IPS-NIHi7 (cell line): ENCODE measurements at regions not wholly inside any gene's neighbourhood (a gene's known extent, or its start where the extent isn't known, plus 50 kb on each side); places are given as distances from the start of the nearest gene placed in this dataset.
A peak's percentile ranks its signal among the peaks of the same experiment; 100 is the strongest.

ENCODE experiments used
- DNase-seq: peaks from one replicate; pipeline ENCODE4 v3.0.0; 2012; ENCODE audit warnings: mixed read lengths; ENCODE audit errors: extremely low spot score

- DNase-seq = peak; percentile 59
Observed at GRCh38 chr1:103250441-103250861, 142.1 kb upstream of the COL11A1 start.

GRCh38 chr1:103248417-103249102, 140.2 kb upstream of the COL11A1 start:
- DNase-seq = no peak

- DNase-seq = no peak
Observed at GRCh38 chr1:103247517-103247916, 139.2 kb upstream of the COL11A1 start.

- DNase-seq = no peak
Observed at GRCh38 chr1:103243481-103243880, 135.2 kb upstream of the COL11A1 start.

GRCh38 chr1:103239034-103239433, 130.7 kb upstream of the COL11A1 start:
- DNase-seq = no peak

GRCh38 chr1:103230061-103230460, 121.7 kb upstream of the COL11A1 start:
- no peak for DNase-seq

- DNase-seq = no peak
Observed at GRCh38 chr1:103220631-103221041, 112.3 kb upstream of the COL11A1 start.

- DNase-seq = no peak
Observed at GRCh38 chr1:103218821-103219220, 110.5 kb upstream of the COL11A1 start.

- no peak for DNase-seq
Observed at GRCh38 chr1:103218369-103218768, 110.0 kb upstream of the COL11A1 start.

- DNase-seq = no peak
Observed at GRCh38 chr1:103211073-103211472, 102.8 kb upstream of the COL11A1 start.

- no peak for DNase-seq
Observed at GRCh38 chr1:103208844-103209243, 100.5 kb upstream of the COL11A1 start.

- no peak for DNase-seq
Observed at GRCh38 chr1:103199001-103199400, 90.7 kb upstream of the COL11A1 start.

- no peak for DNase-seq
Observed at GRCh38 chr1:103198076-103198475, 89.8 kb upstream of the COL11A1 start.

- no peak for DNase-seq
Observed at GRCh38 chr1:103197216-103197615, 88.9 kb upstream of the COL11A1 start.

GRCh38 chr1:103194984-103195383, 86.7 kb upstream of the COL11A1 start:
- DNase-seq = no peak

- no peak for DNase-seq
Observed at GRCh38 chr1:103194060-103194459, 85.7 kb upstream of the COL11A1 start.

- no peak for DNase-seq
Observed at GRCh38 chr1:103191327-103191726, 83.0 kb upstream of the COL11A1 start.

- DNase-seq = no peak
Observed at GRCh38 chr1:103190766-103191165, 82.4 kb upstream of the COL11A1 start.

- no peak for DNase-seq
Observed at GRCh38 chr1:103187673-103188072, 79.4 kb upstream of the COL11A1 start.

GRCh38 chr1:103180660-103181059, 72.3 kb upstream of the COL11A1 start:
- DNase-seq = no peak

- no peak for DNase-seq
Observed at GRCh38 chr1:103177108-103177775, 68.9 kb upstream of the COL11A1 start.

GRCh38 chr1:103171041-103171590, 62.8 kb upstream of the COL11A1 start:
- DNase-seq = no peak

- no peak for DNase-seq
Observed at GRCh38 chr1:103170609-103171008, 62.3 kb upstream of the COL11A1 start.
